H1 (cell line): ENCODE measurements at regions not wholly inside any gene's neighbourhood (a gene's known extent, or its start where the extent isn't known, plus 50 kb on each side); places are given as distances from the start of the nearest gene placed in this dataset.

Experiments used
- CTCF ChIA-PET: fragments of 300-600 bp; sonication (Branson Sonifier 250); formaldehyde crosslinking; loops from one replicate; lab custom pipeline; 2021; ENCODE audit not compliant: partially characterized antibody; lab: Charles Lee
- POLR2A ChIA-PET: fragments of 300-600 bp; sonication (Branson Sonifier 250); formaldehyde crosslinking; loops from one replicate; lab custom pipeline; 2021; ENCODE audit warnings: inconsistent platforms; ENCODE audit not compliant: partially characterized antibody; lab: Charles Lee
- DNase-seq, 2 experiments: peaks; one replicate each; pipeline versions ENCODE4 v3.0.0 to v3.0.0-alpha.2; 2010 to 2022; ENCODE audit warnings: low spot score in 2 of 2, low read depth in 1 of 2, mixed read lengths in 1 of 2
- FAIRE-seq: peaks from 2 replicates; lab custom pipeline; 2011; peaks lifted over from hg19 to GRCh38; lab: Jason Lieb, UNC
- H2AFZ ChIP-seq: 2 replicates; pipeline ENCODE4 v1.8.1; 2012; ENCODE audit warnings: low read length, inconsistent platforms
- H2AK5ac ChIP-seq: 2 replicates; pipeline ENCODE4 v1.6.1; 2013; ENCODE audit warnings: low read depth, low read length
- H2BK120ac ChIP-seq: replicated peaks from 2 replicates; pipeline ENCODE3; 2013; ENCODE audit warnings: low read depth, low read length, inconsistent platforms
- H2BK12ac ChIP-seq: 2 replicates; pipeline ENCODE4 v1.6.1; 2013; ENCODE audit warnings: low read depth, low read length
- H2BK15ac ChIP-seq: 2 replicates; pipeline ENCODE4 v1.6.1; 2013; ENCODE audit warnings: low read length
- H2BK20ac ChIP-seq: 2 replicates; pipeline ENCODE4 v1.6.1; 2013; ENCODE audit warnings: low read length
- H2BK5ac ChIP-seq: 2 replicates; pipeline ENCODE4 v1.6.1; 2013; ENCODE audit warnings: low read depth, low read length
- H3K14ac ChIP-seq: 2 replicates; pipeline ENCODE4 v1.6.1; 2013; ENCODE audit warnings: inconsistent platforms; ENCODE audit not compliant: insufficient read length
- H3K18ac ChIP-seq: 2 replicates; pipeline ENCODE4 v1.6.1; 2013; ENCODE audit warnings: low read length; ENCODE audit errors: extremely low read depth
- H3K23ac ChIP-seq: 2 replicates; pipeline ENCODE4 v1.6.1; 2013; ENCODE audit warnings: inconsistent platforms; ENCODE audit not compliant: insufficient read length
- H3K23me2 ChIP-seq: 2 replicates; pipeline ENCODE4 v1.6.1; 2013; ENCODE audit warnings: low read depth, low read length
- H3K27ac ChIP-seq: 2 replicates; pipeline ENCODE4 v1.6.1; 2011; ENCODE audit warnings: low read depth, low read length, inconsistent platforms
- H3K27me3 ChIP-seq, 4 experiments: replicated peaks in 1 of 4; 1 replicate in 1 of 4; 2 replicates in 3 of 4; pipeline versions ENCODE4 v1.6.1 to v1.8.1; 2011 to 2013; ENCODE audit warnings: low read length in 3 of 4, mild to moderate bottlenecking in 3 of 4, inconsistent platforms in 2 of 4, mixed read lengths in 2 of 4, moderate library complexity in 1 of 4; ENCODE audit not compliant: control insufficient read depth in 3 of 4, insufficient read depth in 3 of 4; ENCODE audit errors: extremely low read depth in 1 of 4
- H3K36me3 ChIP-seq, 4 experiments: 2 replicates each; pipeline versions ENCODE4 v1.6.1 to v1.8.1; 2011 to 2013; ENCODE audit warnings: mild to moderate bottlenecking in 4 of 4, low read length in 3 of 4, moderate library complexity in 2 of 4, control low read depth in 1 of 4, inconsistent platforms in 1 of 4; ENCODE audit not compliant: insufficient read depth in 4 of 4, control insufficient read depth in 2 of 4
- H3K4ac ChIP-seq: replicated peaks from 2 replicates; pipeline ENCODE3; 2013; ENCODE audit warnings: low read length, low read depth, mixed read lengths, inconsistent platforms; ENCODE audit not compliant: insufficient read length
- H3K4me1 ChIP-seq, 4 experiments: replicated peaks in 1 of 4; 1 replicate in 1 of 4; 2 replicates in 3 of 4; pipeline versions ENCODE4 v1.6.1 to v1.8.1; 2011 to 2013; ENCODE audit warnings: low read length in 3 of 4, inconsistent platforms in 2 of 4, mixed read lengths in 1 of 4; ENCODE audit not compliant: insufficient read depth in 4 of 4, control insufficient read depth in 3 of 4
- H3K4me2 ChIP-seq, 2 experiments: 2 replicates each; pipeline versions ENCODE4 v1.6.1 to v1.8.1; 2011 to 2013; ENCODE audit warnings: low read depth in 2 of 2, low read length in 2 of 2, control low read depth in 1 of 2, inconsistent platforms in 1 of 2, mild to moderate bottlenecking in 1 of 2; ENCODE audit not compliant: insufficient read depth in 1 of 2
- H3K4me3 ChIP-seq, 4 experiments: fragments of 200-600, 300-600 bp in 1 of 4; sonication (generic), shearing (Covaris generic), sonication (Bioruptor Twin) in 1 of 4; 2 replicates each; pipeline versions ENCODE4 v1.5.1 to v1.8.1; 2011 to 2016; ENCODE audit warnings: low read length in 4 of 4, low read depth in 3 of 4, control low read depth in 2 of 4, inconsistent platforms in 2 of 4, mild to moderate bottlenecking in 2 of 4, mixed read lengths in 1 of 4, moderate library complexity in 1 of 4; ENCODE audit not compliant: insufficient read depth in 2 of 4; ENCODE audit errors: extremely low read depth in 1 of 4
- H3K56ac ChIP-seq: replicated peaks from 2 replicates; pipeline ENCODE3; 2013; ENCODE audit warnings: low read depth, mild to moderate bottlenecking, mixed read lengths, low read length, inconsistent platforms; ENCODE audit not compliant: insufficient read length
- H3K79me1 ChIP-seq: 2 replicates; pipeline ENCODE4 v1.6.1; 2013; ENCODE audit warnings: low read depth, low read length, control low read depth
- H3K79me2 ChIP-seq, 2 experiments: 2 replicates each; pipeline versions ENCODE4 v1.6.1 to v1.8.1; 2012 to 2013; ENCODE audit warnings: low read length in 2 of 2, mild to moderate bottlenecking in 2 of 2, inconsistent platforms in 1 of 2; ENCODE audit not compliant: insufficient read depth in 2 of 2, control insufficient read depth in 1 of 2
- H3K9ac ChIP-seq, 4 experiments: replicated peaks in 1 of 4; 1 replicate in 1 of 4; 2 replicates in 3 of 4; pipeline versions ENCODE4 v1.6.1 to v1.8.1; 2011 to 2013; ENCODE audit warnings: low read depth in 3 of 4, low read length in 3 of 4, control low read depth in 2 of 4, mild to moderate bottlenecking in 2 of 4, moderate library complexity in 2 of 4, inconsistent platforms in 1 of 4; ENCODE audit errors: extremely low read depth in 1 of 4
- H3K9me3 ChIP-seq, 2 experiments: 2 replicates each; pipeline versions ENCODE4 v1.6.1 to v1.8.1; 2012 to 2013; ENCODE audit warnings: mild to moderate bottlenecking in 2 of 2, moderate library complexity in 2 of 2, control low read depth in 1 of 2, inconsistent platforms in 1 of 2, low read depth in 1 of 2, low read length in 1 of 2, mixed read lengths in 1 of 2; ENCODE audit not compliant: insufficient read depth in 2 of 2
- H4K20me1 ChIP-seq, 2 experiments: replicated peaks in 1 of 2; 2 replicates each; pipeline versions ENCODE3 to v1.8.1; 2011 to 2013; ENCODE audit warnings: inconsistent platforms in 2 of 2, low read length in 2 of 2, mild to moderate bottlenecking in 1 of 2; ENCODE audit not compliant: insufficient read depth in 2 of 2, control insufficient read depth in 1 of 2
- H4K5ac ChIP-seq: 2 replicates; pipeline ENCODE4 v1.6.1; 2013; ENCODE audit warnings: low read length, low read depth, mixed read lengths, inconsistent platforms; ENCODE audit not compliant: insufficient read length
- H4K8ac ChIP-seq: 2 replicates; pipeline ENCODE4 v1.8.0; 2013; ENCODE audit warnings: mild to moderate bottlenecking, moderate library complexity, low read length, inconsistent platforms; ENCODE audit not compliant: insufficient read depth; ENCODE audit errors: extremely low read depth
- H4K91ac ChIP-seq: replicated peaks from 2 replicates; pipeline ENCODE3; 2013; ENCODE audit warnings: low read length, mixed read lengths, inconsistent platforms; ENCODE audit not compliant: insufficient read length
- ATF2 ChIP-seq: IDR thresholded peaks from 2 replicates; pipeline ENCODE4 v1.6.1; 2012; ENCODE audit warnings: low read length, inconsistent platforms
- BCL11A ChIP-seq, 2 experiments: IDR thresholded peaks; one replicate each; pipeline ENCODE4 v1.6.1; 2011; ENCODE audit warnings: low read depth in 2 of 2, low read length in 2 of 2, mild to moderate bottlenecking in 2 of 2
- CTBP2 ChIP-seq: IDR thresholded peaks from 2 replicates; pipeline ENCODE4 v1.7.0; 2011; ENCODE audit warnings: borderline replicate concordance, mild to moderate bottlenecking, moderate library complexity, mixed read lengths, low read length; ENCODE audit not compliant: insufficient read depth, insufficient read length
- EGR1 ChIP-seq: IDR thresholded peaks from 2 replicates; pipeline ENCODE4 v1.6.1; 2011; ENCODE audit warnings: low read depth, low read length, borderline replicate concordance
- GTF2F1 ChIP-seq: IDR thresholded peaks from 2 replicates; pipeline ENCODE4 v1.6.1; 2012; ENCODE audit warnings: low read depth, low read length, improper control_type of control experiment, borderline replicate concordance
- JUND ChIP-seq: IDR thresholded peaks from 2 replicates; pipeline ENCODE4 v1.6.1; 2011; ENCODE audit warnings: mild to moderate bottlenecking, improper control_type of control experiment, low read length
- NANOG ChIP-seq: IDR thresholded peaks from 2 replicates; pipeline ENCODE4 v1.6.1; 2011; ENCODE audit warnings: low read length, low read depth, mild to moderate bottlenecking, inconsistent platforms; ENCODE audit not compliant: insufficient read depth, poor library complexity, severe bottlenecking
- SUZ12 ChIP-seq: fragments of 200-600 bp; sonication (generic); IDR thresholded peaks from 2 replicates; pipeline ENCODE4 v1.6.1; 2012; ENCODE audit warnings: mild to moderate bottlenecking, inconsistent platforms, low read length, moderate library complexity, mixed read lengths
- TCF12 ChIP-seq: IDR thresholded peaks from 2 replicates; pipeline ENCODE4 v1.6.1; 2011; ENCODE audit warnings: low read depth, mild to moderate bottlenecking, low read length
- WGBS, 2 experiments: shearing (Covaris generic) in 1 of 2; methylation state at CpG; one replicate each; pipeline versions ENCODE4 v1.1.6 to v1.1.7; 2013 to 2015; ENCODE audit warnings: low lambda C conversion rate in 2 of 2, mixed read lengths in 2 of 2, inconsistent platforms in 1 of 2, low coverage in 1 of 2, missing lambda C conversion rate in 1 of 2; ENCODE audit not compliant: insufficient replicate concordance in 2 of 2, insufficient coverage in 1 of 2, insufficient read length in 1 of 2; ENCODE audit errors: extremely low coverage in 1 of 2, missing lambda C conversion rate in 1 of 2; 5-methylcytosine and 5-hydroxymethylcytosine counted together

DNA sequence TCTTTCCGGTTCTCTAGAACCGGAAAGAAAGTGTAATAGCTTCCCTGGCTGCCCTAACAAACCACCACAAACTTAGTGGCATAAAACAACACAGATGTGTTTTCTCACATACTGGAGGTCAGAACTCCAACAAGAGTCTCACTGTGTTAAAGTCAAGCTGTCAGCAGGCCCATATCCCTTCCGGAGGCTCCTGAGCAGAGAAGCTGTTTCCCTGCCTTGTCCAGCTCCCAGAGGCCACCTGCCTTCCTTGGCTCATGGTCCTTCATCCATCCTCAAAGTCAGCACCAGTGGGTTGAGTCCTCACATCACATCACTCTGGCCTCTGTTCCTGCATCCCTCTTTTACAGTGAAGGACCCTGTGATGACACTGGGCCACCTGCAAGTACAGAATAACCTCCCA is 49.8 kb upstream of the HMX1 start:
- no peak overlapping the region for H2AFZ ChIP-seq
- H2BK20ac ChIP-seq = no peak overlapping the region
- H3K36me3 ChIP-seq = no peaks in the 10 kb centered on the region
- no peak overlapping the region for H3K56ac ChIP-seq
- H3K23me2 ChIP-seq = no peaks in the 10 kb centered on the region
- H4K20me1 ChIP-seq = no peaks in the 10 kb centered on the region
- H3K79me2 ChIP-seq = no peaks in the 10 kb centered on the region
- H3K27me3 ChIP-seq = peaks cover 0 to 6% (median 2%) of the 10 kb centered on the region in 4 experiments; a peak in 2 of 7 replicates
- no peak overlapping the region for H3K4me2 ChIP-seq
- ChIA-PET CTCF (interaction anchor here (1.2 kb wide), 2 partner anchors 233 to 314 kb away, joined by 4 read pairs; no protein-coding TSS in a partner anchor), POLR2A (no interaction called here)
- no peak overlapping the region for H3K9ac ChIP-seq
- no peak overlapping the region for H3K4me3 ChIP-seq
- H2BK5ac ChIP-seq = no peak overlapping the region
- no peak overlapping the region for H3K4ac ChIP-seq
- no peak overlapping the region for H3K23ac ChIP-seq
- peak overlapping the region; percentile 23; the same call in 1 of the 2 replicates for H4K8ac ChIP-seq
- DNase-seq (no peak), FAIRE-seq (no peak)
- 77% methylated on average over 2 of the region's 3 CpGs; no CpG with 5 or more reads in 1 of the 2 experiments for WGBS, 2 experiments
- no peak overlapping the region for H2BK120ac ChIP-seq
- H3K27ac ChIP-seq = no peak overlapping the region
- no peak overlapping the region for H2BK15ac ChIP-seq
- peaks cover 37 to 41% of the 10 kb centered on the region in 2 experiments for H3K9me3 ChIP-seq
- H3K79me1 ChIP-seq = no peaks in the 10 kb centered on the region
- no peak overlapping the region for H3K18ac ChIP-seq
- H4K91ac ChIP-seq = no peak overlapping the region
- H2BK12ac ChIP-seq = no peak overlapping the region
- no peak overlapping the region for H3K14ac ChIP-seq
- no peak for TF ChIP-seq GTF2F1
- TF ChIP-seq CTBP2 = no peak
- TF ChIP-seq TCF12 = no peak
- no peak for TF ChIP-seq BCL11A (IDR thresholded peaks at IDR 0.05; ENCODE audit: low read depth in 2 of 2, low read length in 2 of 2)
- TF ChIP-seq JUND = no peak
- no peak for TF ChIP-seq NANOG
- TF ChIP-seq EGR1 = no peak
- TF ChIP-seq SUZ12 = no peak
- TF ChIP-seq ATF2 = no peak
- H2AK5ac ChIP-seq = no peak overlapping the region
- no peaks in the 10 kb centered on the region for H3K4me1 ChIP-seq
- no peak overlapping the region for H4K5ac ChIP-seq
